Nephron progenitor cell (in vitro differentiated cells): ENCODE measurements at regions not wholly inside any gene's neighbourhood (a gene's known extent, or its start where the extent isn't known, plus 50 kb on each side); places are given as distances from the start of the nearest gene placed in this dataset.
"Not testable (repeated sequence)": the region's sequence is repeated elsewhere in the genome, so short reads cannot be mapped to it uniquely, and the experiment has no call there.

ENCODE experiments used
- DNase-seq: peaks from one replicate; pipeline ENCODE4 v3.0.0; 2021
- H3K27ac Mint-ChIP-seq: 2 replicates; pipeline ENCODE4 v1.8.0; 2021; ENCODE audit warnings: mild to moderate bottlenecking, moderate library complexity, mixed read lengths
- H3K27me3 Mint-ChIP-seq: 2 replicates; pipeline ENCODE4 v1.8.0; 2021; ENCODE audit warnings: mild to moderate bottlenecking, low read depth, mixed read lengths; ENCODE audit not compliant: poor library complexity
- H3K36me3 Mint-ChIP-seq: 2 replicates; pipeline ENCODE4 v1.8.0; 2021; ENCODE audit warnings: low read depth, mixed read lengths
- H3K4me1 Mint-ChIP-seq: 2 replicates; pipeline ENCODE4 v1.8.0; 2021; ENCODE audit warnings: mixed read lengths
- H3K4me3 Mint-ChIP-seq: 2 replicates; pipeline ENCODE4 v1.8.0; 2021; ENCODE audit warnings: mild to moderate bottlenecking, moderate library complexity, mixed read lengths
- H3K9me3 Mint-ChIP-seq: 2 replicates; pipeline ENCODE4 v1.8.0; 2021; ENCODE audit warnings: mild to moderate bottlenecking, moderate library complexity, mixed read lengths
- CTCF ChIP-seq: fragments of 200-600 bp; sonication (generic); IDR thresholded peaks from 2 replicates; pipeline ENCODE4 v1.5.0; 2021; ENCODE audit warnings: antibody characterized with exemption

DNA sequence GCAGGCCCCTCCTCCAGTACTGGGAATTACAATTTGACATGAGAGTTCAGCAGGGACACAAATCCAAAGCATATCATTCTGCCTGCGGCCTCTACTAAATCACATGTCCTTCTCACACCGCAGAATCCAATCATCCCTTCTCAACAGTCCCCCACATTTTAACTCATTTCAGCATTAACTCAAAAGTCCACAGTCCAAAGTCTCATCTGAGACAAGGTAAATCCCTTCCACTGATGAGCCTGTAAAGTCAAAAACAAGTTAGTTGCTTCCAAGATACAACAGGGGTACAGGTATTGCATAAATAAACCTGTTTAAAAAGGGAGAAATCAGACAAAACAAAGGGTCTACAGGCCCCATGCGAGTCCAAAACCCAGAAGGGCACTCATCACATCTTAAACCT lies 64.0 kb downstream of the EBNA1BP2 start:
- peaks cover 5% of the 10 kb centered on the region for H3K27me3 Mint-ChIP-seq
- no peak overlapping the region for H3K4me3 Mint-ChIP-seq
- H3K36me3 Mint-ChIP-seq, result peaks cover 10% of the 10 kb centered on the region
- H3K27ac Mint-ChIP-seq, result no peak overlapping the region
- H3K4me1 Mint-ChIP-seq, result no peaks in the 10 kb centered on the region
- DNase-seq, result no peak
- no peak for TF ChIP-seq CTCF
- peaks cover 80% of the 10 kb centered on the region for H3K9me3 Mint-ChIP-seq

DNA sequence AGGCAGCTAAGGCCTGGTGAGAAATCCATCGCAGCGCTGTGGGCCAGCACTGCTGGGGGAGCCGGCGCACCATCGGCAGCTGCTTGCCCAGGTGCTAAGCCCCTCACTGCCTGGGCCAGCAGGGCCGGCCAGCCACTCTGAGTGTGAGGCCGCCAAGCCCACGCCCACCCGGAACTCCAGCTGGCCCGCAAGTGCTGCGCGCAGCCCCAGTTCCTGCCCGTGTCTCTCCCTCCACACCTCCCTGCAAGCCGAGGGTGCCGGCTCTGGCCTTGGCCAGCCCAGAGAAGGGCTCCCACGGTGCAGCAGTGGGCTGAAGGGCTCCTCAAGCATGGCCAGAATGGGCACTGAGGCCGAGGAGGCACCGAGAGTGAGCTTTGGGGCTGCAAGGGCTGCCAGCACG lies 64.4 kb downstream of the EBNA1BP2 start:
- peaks cover 5% of the 10 kb centered on the region for H3K27me3 Mint-ChIP-seq
- no peaks in the 10 kb centered on the region for H3K4me1 Mint-ChIP-seq
- H3K36me3 Mint-ChIP-seq, result peaks cover 10% of the 10 kb centered on the region
- H3K9me3 Mint-ChIP-seq, result peaks cover 77% of the 10 kb centered on the region
- H3K4me3 Mint-ChIP-seq, result no peak overlapping the region
- no peak for DNase-seq
- H3K27ac Mint-ChIP-seq, result no peak overlapping the region
- TF ChIP-seq CTCF, result no peak

DNA sequence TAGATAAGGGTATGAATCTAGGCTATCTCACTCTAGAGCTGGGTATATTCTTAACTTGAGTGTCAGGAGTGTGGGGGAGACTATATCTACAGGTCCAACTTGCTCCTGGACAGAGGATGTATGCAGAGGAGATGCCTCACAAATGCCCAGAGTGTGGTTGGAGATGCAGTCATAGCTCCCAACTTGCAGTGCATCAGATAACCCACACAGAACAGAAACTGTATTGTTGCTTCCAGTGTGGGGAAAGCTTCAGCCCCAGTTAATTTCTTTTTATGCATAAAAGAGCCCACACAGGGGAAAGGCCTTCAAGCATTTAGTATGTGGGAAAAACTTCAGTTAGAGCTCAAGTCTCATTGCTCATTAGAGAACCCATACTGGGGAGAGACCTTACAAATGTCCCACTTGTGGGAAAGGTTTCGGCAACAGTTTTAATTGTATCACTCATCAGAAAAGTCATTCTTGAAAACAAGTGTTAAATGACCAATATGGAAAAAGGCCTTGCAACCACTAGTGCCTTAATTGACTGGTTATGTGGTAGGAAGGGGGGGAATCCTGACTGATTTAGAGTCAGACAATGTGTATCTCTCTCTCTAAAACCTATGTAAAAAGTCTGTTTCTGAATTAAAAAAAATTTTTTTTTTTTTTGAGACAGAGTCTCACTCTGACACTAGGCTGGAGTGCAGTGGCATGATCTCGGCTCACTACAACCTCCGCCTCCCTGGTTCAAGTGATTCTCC lies 67.9 kb downstream of the EBNA1BP2 start:
- Mint-ChIP-seq H3K9me3 (peaks cover 46% of the 10 kb centered on the region), H3K4me3 (no peak overlapping the region), H3K27me3 (peaks cover 5% of the 10 kb centered on the region), H3K27ac (no peak overlapping the region), H3K4me1 (peaks cover 13% of the 10 kb centered on the region), H3K36me3 (peaks cover 10% of the 10 kb centered on the region)
- no peak for DNase-seq
- TF ChIP-seq CTCF, result no peak

DNA sequence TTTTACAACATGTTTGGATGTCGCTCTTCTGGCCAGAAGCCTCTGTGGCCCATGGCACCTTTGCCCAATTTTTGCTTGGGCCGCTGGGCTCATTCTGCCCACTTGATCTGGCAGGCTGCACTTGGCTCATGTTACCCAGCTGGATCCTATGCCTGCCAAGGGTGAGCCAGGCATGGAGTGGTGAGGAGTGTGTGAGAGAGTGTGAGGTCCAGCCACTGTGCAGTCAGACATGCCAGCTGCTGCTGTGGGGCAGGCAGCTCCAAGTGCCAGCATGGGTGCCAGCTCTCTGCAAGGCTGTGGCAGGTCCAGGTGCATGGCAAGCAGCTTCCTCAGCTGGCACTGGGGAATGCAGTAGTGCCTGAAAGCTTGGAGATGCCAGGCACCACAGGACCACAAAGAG lies 71.0 kb downstream of the EBNA1BP2 start:
- no peak for DNase-seq
- Mint-ChIP-seq H3K27me3 (peaks cover 6% of the 10 kb centered on the region), H3K4me3 (no peak overlapping the region), H3K36me3 (peaks cover 4% of the 10 kb centered on the region), H3K9me3 (peaks cover 24% of the 10 kb centered on the region), H3K27ac (no peak overlapping the region), H3K4me1 (peaks cover 13% of the 10 kb centered on the region)
- no peak for TF ChIP-seq CTCF

DNA sequence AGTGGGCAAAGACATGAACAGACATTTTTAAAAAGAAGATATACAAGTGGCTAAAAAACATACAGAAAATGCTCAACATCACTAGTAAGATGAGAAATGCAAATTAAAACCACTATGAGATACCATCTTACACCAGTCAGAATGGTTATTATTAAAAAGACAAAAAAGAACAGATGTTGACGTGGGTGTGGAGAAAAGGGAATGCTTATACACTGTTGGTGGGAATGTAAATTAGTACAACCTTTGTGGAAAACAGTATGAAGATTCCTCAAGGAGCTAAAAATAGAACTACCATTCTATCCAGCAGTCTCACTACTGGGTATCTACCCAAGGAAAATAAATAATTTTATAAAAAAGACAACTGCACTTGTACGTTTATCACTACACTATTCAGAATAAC lies 73.9 kb downstream of the EBNA1BP2 start:
- DNase-seq, result no peak
- Mint-ChIP-seq H3K9me3 (peaks cover 11% of the 10 kb centered on the region), H3K4me3 (no peak overlapping the region), H3K27ac (no peak overlapping the region), H3K4me1 (peaks cover 13% of the 10 kb centered on the region), H3K36me3 (no peaks in the 10 kb centered on the region), H3K27me3 (peaks cover 3% of the 10 kb centered on the region)
- TF ChIP-seq CTCF, result no peak

GRCh38 chr1:43096528-43096927 lies 75.6 kb downstream of the EBNA1BP2 start:
- not testable (repeated sequence) for H3K4me1 Mint-ChIP-seq, H3K27ac Mint-ChIP-seq, H3K4me3 Mint-ChIP-seq, H3K36me3 Mint-ChIP-seq, H3K27me3 Mint-ChIP-seq, DNase-seq
- peaks cover 11% of the 10 kb centered on the region for H3K9me3 Mint-ChIP-seq

DNA sequence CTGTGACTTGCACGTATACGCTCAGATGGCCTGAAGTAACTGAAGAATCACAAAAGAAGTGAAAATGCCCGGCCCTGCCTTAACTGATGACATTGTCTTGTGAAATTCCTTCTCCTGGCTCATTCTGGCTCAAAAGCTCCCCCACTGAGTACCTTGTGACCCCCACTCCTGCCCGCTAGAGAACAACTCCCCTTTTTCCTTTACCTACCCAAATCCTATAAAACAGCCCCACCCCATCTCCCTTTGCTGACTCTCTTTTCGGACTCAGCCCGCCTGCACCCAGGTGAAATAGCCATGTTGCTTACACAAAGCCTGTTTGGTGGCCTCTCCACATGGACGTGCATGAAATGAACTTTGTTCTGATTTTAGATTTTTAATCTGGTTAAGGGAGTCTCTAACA lies 81.3 kb downstream of the EBNA1BP2 start:
- Mint-ChIP-seq H3K27me3 (peaks cover 11% of the 10 kb centered on the region), H3K9me3 (peaks cover 11% of the 10 kb centered on the region)
- not testable (repeated sequence) for DNase-seq, H3K4me3 Mint-ChIP-seq, H3K27ac Mint-ChIP-seq, H3K36me3 Mint-ChIP-seq, H3K4me1 Mint-ChIP-seq

DNA sequence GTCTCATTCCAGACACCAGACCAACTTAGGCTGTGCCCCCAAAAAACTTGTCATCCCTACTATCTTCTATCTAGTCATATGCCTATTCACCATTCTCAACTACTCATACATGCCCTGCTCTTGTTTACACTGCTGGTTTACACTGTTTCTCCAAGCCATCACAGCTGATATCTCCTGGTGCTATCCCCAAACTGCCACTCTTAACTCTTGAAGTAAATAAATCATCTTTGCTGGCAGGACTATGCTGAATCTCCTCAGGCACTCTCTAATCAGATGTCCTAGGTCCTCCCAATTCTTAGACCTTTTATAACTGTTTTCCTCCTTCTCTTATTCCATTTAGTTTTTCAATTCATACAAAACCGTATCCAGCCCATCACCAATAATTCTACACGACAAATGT lies 81.9 kb downstream of the EBNA1BP2 start:
- DNase-seq, H3K4me1 Mint-ChIP-seq: not testable (repeated sequence)
- peaks cover 13% of the 10 kb centered on the region for H3K27me3 Mint-ChIP-seq

More for the DNA sequence above, 81.9 kb downstream of the EBNA1BP2 start:
- H3K36me3 Mint-ChIP-seq, H3K27ac Mint-ChIP-seq, H3K4me3 Mint-ChIP-seq: not testable (repeated sequence)
- H3K9me3 Mint-ChIP-seq, result peaks cover 11% of the 10 kb centered on the region
